ENCODE measurements at regions not wholly inside any gene's neighbourhood (a gene's known extent, or its start where the extent isn't known, plus 50 kb on each side); places are given as distances from the start of the nearest gene placed in this dataset.

DNA sequence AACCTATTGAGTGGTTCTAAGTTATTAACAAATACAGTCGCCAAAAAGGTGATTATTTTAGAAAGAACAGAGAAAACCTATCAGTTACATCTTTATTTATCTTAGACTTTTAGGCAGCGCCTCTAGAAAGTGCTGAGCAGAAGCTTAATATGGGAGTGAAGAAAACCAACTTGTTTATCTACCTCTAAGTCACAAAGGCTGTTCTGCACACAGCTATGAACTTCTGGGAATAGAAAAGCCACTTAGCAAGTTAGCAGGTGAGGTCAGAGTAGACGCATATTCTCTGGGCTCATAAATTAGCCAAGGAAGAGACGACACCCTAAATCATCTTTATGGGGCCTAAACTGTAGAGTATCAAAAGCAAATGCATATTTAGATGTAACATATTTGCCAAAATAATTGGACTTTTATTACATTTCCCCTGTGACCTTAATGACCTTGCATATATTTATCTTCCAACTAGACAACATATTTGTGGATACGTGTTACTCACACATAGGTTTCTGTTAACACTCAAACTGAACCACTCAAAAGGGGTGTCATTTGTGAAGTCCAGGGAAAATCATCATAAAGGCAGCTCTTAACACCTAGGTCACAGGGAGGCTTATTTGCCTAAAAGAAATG is 267.1 kb downstream of the ADGB start:
- no peak for DNase-seq (ENCODE audit: low spot score)

- no peak for DNase-seq (ENCODE audit: low spot score)
Observed at GRCh38 chr6:146866731-146867414, 268.1 kb downstream of the ADGB start.

- DNase-seq (ENCODE audit: low spot score): no peak
Observed at GRCh38 chr6:146868671-146869209, 270.0 kb downstream of the ADGB start.

- no peak for DNase-seq (ENCODE audit: low spot score)
Observed at GRCh38 chr6:146870760-146871159, 272.0 kb downstream of the ADGB start.

DNA sequence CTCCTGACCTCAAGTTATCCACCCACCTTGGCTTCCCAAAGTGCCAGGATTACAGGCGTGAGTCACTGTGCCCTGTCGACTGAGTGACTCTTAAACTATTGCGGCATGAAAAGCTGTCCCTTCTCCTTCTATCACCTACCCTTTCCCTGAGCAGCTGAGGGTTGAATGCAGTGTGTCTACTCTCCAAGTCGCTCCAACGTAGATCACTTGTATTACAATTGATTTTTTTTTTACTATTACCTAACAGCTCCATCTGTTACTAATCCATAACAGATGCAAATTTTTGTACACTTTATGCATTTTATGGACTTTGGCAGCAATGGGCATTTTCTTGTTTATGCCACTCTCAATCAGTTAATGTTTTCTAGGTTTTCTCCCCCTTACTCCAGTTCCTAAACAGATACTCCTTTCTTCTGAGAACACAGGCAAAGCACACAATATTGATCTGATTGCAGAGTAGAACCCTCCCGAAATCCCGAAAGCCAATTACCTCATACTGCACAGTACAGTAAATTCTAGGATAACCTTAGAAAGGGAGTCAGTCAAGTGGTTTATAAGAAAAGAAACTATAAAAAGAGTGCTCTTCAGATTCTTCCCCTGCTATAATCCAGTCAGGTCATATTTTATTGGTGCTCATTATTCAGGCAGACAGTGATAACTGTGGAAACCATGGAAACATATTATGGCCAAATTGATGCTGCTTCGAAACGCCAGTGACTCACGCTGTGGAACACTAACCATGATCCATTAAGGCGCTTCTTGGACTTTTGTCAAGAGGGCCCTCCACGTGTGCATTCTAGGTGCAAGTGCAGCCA is 273.0 kb downstream of the ADGB start:
- DNase-seq (ENCODE audit: low spot score): no peak

- DNase-seq (ENCODE audit: low spot score): no peak
Observed at GRCh38 chr6:146872426-146872785, 273.6 kb downstream of the ADGB start.

DNA sequence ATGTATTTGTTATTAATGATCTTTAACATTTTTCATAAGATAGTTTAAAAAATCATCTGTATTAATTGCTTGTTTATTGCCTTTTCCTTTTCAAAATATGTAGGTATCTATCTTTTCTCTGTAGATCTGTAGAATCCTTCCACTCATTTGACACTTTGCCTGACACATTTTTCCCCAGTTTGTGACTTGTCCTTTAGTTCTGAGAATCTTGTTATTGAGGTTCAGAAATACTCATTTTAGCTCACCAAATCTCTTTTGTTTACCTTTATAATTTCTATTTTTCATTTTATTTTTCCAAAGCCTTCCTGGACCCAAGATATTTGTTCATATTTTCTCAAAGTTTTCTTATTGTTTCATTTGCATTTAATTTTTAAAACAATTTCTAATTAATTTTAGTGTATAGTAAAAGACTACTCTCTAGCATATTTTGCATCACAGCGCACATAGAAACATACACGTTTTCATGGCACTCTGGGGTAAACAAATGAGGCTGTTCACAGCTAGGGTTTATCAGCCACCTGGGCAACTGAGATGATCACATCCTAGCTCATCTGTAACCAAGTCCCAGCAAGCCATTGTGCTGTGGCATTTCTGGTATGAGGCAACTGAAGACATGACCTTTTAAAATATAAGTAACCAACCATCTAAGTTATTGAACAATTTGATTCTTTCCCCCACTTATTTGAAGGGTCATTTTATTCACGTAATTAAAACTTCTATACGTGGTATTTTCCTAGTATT is 275.7 kb downstream of the ADGB start:
- DNase-seq (ENCODE audit: low spot score): no peak

- no peak for DNase-seq (ENCODE audit: low spot score)
Observed at GRCh38 chr6:146875927-146876270, 277.1 kb downstream of the ADGB start.

- no peak for DNase-seq (ENCODE audit: low spot score)
Observed at GRCh38 chr6:146876271-146877151, 277.7 kb downstream of the ADGB start.

GRCh38 chr6:146878168-146878951 is 279.6 kb downstream of the ADGB start:
- DNase-seq (ENCODE audit: low spot score): no peak

GRCh38 chr6:146878952-146879340 is 280.2 kb downstream of the ADGB start:
- no peak for DNase-seq (ENCODE audit: low spot score)

GRCh38 chr6:146879406-146880117 is 280.8 kb downstream of the ADGB start:
- DNase-seq (ENCODE audit: low spot score): no peak

DNA sequence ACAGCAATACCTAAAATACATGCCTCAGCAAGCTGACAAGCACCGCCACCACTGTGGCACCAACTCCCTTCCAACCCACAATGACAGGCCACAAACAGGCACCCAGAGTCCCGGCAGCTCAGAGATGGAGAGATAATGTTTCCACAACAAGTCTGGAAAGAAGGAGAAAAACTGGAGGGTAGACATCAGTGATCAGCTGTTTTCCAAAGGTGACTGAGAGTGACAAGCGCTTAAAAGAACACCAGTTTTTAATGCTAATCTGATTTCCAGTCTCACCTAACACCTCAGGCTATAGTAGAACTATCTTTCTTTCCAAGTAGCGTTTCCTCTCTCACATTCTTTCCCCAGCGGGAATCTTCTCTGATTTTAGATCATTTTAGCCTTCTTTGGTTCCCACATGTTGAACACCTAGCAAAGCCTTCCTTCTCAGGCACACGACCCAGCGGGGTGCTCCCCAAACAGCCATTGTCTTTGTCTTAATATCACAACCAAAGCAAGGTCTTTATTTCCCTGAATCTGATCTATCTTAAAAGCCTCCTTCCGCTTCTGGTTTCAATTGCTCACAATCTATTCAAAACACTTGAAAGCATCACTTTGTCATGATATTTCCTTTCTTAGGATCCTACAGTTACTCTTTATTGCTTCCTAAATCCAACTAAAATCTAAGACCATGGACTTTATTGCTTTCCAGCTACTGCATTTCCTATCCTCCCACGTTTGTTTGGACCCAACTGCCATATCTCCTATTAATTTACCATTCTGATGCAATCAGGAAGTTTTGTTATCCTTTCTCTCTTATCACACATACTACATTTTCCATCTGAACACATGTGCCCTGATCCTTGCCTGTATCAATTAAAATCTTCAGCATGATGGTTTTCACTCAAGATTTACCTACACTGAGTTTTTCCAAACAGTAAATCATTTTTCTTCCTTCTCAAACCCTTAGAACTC is 282.7 kb downstream of the ADGB start:
- no peak for DNase-seq (ENCODE audit: low spot score)

- no peak for DNase-seq (ENCODE audit: low spot score)
Observed at GRCh38 chr6:146883640-146884531, 285.1 kb downstream of the ADGB start.

DNA sequence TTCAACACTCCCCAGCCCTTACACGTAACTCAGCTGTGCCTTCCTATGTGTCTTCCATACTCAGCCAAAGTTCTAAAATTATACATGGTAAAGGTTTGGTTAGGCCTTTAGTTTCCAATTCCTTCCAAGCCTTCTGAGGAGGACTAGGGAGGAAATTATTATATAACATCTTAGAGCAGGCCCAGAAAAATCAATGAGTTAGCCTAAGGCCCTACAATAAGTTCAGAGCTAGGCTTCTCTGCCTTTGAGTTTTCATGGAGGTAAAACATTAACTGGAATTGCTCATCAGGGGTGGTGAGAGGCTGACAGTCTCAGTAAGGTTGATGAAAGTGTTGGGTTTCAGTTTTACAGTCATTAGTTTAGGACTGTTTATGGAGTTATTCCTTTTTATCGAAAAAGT is 286.0 kb downstream of the ADGB start:
- no peak for DNase-seq (ENCODE audit: low spot score)

GRCh38 chr6:146885708-146886457 is 287.1 kb downstream of the ADGB start:
- no peak for DNase-seq (ENCODE audit: low spot score)
